ENCODE measurements at regions not wholly inside any gene's neighbourhood (a gene's known extent, or its start where the extent isn't known, plus 50 kb on each side); places are given as distances from the start of the nearest gene placed in this dataset.
A peak's percentile ranks its signal among the peaks of the same experiment; 100 is the strongest.
"Not testable (repeated sequence)": the region's sequence is repeated elsewhere in the genome, so short reads cannot be mapped to it uniquely, and the experiment has no call there.

DNA sequence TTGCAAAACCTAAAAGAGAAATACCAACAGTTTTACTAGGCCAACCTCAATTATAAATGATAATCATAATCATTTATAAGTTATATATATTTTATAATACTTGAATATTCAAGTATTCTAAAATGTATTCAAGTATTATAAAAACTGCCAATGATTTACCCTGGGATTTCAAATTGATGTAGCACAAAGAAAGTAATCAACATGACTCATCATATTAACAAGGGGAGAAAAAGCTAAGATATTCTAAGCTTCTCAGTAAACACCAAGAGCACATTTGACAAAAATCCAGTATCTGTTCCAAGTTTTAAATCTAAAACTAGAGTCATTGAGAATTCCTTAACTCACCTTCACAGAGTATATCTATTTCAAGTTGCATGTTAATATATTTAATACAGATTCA, 56.1 kb downstream of the CAPZA3 start:
- no peak for DNase-seq (ENCODE audit: low read depth)

DNA sequence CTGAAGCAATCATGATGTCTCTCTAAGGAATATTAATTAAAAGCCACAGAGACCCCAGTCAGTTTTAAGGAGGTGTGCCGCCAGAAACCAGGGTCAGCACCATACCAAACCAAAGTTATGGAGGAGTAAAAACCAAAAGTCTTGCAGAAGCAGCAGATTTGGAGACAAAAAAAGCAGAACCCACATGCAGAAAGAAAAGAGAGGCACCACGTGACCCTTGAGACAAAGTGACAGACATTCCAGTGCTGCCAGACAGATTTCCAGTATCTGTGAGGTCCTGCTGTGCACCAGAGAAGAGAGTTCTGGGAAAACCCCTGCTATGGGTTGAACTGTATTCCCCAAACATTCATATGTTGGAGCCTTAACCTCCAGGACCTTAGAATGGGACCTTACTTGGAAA, 59.7 kb downstream of the CAPZA3 start:
- DNase-seq (ENCODE audit: low read depth), result no peak

DNA sequence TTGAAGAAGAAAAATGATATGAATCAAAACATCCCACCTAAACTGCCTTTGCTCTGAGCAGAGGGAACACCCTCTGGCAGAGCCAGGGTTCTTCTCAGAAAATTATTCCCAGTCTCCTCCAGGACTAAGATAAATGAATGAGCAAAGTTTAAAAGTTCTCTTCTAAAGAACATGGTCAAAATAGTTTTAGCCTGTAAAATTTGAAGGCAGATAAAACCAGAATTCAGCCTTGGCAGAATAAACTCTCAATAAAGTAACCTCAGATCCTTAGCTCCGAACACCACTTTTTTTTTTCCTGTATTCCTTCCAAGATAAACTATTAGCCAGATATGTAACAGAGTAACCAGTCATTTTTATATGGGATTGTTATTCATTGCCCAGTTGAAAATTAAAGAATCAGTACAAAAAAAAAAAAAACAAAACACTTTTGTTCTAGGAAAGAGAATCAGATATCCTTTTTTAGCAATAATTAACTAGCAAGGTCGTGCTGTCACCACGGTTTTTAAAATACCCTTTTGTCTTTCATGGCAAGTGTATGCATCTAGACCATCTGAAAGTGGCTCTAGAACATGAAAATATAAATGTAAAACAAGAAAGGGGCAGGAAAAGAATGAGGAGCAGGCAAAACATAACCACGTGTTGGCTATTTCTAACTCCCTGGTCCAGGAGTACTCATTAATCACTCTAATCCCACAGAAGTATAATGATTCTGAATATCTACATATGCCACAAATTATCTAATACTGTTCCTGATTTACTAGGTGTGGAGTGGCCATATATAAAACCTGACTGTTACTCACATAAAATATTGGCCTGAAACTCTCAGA, 60.8 kb downstream of the CAPZA3 start:
- DNase-seq (ENCODE audit: low read depth), result peak; percentile 28

DNA sequence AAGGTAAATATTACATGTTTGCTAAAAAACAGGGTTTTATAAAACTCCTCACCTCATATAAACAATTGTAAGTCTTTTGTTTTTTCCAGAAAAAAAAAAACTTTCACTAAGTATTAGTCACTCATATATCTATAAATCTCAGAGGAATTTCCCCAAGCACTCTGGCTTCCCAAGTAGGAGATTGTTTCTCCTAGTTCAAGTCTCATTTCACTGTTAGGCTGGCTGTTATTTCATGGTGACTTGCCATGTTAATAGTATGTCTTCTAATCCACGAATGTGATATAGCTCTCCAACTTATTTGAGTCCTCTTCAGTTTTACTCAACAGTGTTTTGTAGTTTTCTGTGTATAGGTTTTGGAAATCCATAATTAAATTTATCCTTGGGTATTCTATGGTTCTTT, 61.6 kb downstream of the CAPZA3 start:
- no peak for DNase-seq (ENCODE audit: low read depth)

DNA sequence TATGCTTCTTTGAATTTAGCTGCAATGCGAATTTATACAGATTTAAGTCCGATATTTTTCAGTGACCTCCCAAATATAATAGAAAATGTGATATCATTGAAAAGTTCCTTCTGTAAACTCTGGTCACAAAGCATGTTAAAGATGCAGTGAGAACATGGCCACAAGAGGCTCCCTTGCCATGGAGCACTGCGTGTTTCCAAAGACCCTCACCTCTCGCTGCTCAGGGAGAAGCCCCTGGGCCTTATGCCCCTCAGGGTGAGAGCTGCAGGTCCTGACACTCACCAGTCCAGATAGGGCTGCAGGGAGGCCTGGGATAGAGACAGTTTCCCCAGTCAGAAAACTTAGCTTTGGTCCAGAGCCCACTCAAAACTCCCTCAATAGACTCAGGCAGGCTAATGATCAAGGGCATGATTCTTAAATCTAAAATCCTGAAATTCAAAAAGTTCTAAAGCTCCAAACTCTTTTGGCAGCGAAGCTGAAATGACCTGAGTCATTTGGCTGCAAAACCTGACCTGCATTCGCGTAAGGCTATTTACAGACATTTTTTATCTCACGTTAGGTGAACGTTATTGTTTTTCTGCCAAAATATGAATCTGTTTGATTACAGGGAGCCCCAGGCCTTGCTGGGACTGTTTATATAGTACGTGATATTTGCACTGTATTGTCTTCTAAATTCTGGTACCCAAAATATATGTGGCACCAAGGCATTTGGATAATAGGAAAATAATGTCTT, 67.8 kb downstream of the CAPZA3 start:
- DNase-seq (ENCODE audit: low read depth), result no peak

DNA sequence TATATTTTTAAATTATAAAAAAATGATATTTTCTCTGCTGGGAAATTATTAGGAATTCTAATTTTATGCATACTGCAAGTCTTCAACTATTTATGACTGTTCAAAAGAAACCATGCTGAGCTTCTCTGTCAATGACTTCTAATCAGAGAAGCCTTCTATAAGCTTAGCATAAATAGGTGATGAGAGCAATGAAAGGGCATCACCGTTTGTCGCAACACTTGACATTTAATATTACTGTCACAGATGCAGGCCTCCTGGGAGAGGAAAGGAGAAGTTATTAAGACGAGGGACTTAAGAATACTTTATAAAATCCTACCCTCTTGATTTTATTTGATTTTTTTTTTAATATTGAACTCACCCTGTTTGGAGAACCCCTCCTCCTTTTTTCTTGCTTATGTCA, 69.8 kb downstream of the CAPZA3 start:
- DNase-seq (ENCODE audit: low read depth), result no peak

DNA sequence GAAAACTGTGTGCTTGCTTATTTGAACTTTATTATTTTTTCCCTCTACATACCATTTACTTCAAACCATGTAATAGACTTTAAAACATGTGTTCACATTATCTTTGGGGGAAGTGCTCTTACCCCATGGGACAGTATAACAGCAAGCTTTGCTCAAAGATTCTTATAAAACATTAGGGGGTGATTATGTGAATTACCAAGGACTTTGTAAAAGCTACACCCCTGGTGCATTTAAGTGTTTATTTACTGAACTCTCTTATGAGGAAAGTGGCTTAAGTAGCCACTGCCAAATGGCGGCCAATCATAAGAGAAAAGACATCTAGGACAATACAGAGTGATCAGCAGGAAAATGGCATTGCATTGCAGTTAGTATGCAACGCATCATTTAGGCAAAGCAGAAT, 70.3 kb downstream of the CAPZA3 start:
- DNase-seq (ENCODE audit: low read depth), result no peak

DNA sequence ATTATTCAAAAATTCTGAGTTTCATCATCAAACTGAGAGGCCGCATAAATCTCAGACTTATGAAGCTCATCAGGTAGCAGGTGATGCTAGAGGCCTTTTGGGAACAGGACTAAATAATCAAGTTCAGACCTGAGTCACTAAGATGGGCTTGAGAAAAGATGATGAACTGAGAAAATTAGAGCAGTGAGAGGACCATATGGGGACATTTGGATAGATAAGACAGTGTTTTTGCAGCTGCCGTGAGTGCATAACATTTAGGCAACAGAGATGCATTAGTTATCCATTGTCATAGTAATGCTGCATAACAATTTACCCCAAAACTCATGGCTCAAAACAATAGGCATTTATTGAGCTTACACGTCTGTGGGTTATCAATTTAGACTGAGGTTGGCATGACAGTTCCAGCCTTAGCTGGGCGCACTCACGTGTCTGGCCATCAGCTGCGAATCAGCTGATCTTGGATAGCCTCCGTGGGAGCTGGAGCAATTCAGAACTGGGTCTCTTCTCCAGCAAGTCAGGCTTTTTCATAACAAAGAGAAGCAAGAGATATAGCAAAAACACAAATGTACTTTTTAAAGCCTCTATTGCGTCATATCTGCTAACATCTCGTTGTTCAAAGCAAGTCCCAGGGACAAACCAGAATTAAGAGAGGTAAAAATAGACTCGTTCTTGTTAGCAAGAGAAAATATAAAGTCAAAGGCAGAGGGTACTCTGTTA, 72.8 kb downstream of the CAPZA3 start:
- DNase-seq (ENCODE audit: low read depth), result no peak

DNA sequence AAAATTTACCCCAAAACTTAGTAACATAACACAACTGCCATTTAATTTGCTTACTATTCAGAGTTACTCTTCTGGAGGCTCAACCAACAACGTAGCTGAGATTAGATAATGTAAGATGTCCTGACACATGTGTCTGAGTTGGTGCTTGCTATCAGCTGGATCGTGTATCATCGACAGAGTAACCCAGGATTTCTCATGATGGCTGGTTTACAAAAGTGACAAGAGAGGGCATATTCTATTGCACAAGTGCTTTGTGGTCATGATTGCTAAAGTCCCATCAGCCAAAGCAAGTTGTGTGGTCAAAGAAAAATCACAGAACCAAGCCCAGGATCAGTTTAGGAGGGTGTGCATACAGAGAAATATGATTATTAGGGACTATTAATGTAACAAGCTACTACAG, 73.4 kb downstream of the CAPZA3 start:
- no peak for DNase-seq (ENCODE audit: low read depth)

DNA sequence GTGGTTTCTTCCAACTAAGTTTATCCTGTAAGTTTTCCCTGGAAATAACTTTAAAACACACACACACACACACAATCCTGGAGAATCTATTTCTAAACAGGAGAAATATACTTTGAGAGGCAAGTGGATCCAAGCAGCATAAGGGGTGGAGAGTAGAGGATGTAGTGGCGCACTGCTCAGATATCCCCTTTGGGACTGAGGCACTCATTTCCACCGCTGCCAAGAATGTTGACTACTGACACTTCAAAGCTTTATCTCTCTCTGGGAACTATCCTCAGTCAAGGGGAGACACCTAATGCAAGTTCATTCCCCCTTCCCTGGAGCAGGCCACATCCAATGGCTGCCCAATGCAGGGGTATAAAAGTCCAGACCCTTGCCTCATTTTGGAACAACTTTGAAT, 75.8 kb downstream of the CAPZA3 start:
- no peak for DNase-seq (ENCODE audit: low read depth)

DNA sequence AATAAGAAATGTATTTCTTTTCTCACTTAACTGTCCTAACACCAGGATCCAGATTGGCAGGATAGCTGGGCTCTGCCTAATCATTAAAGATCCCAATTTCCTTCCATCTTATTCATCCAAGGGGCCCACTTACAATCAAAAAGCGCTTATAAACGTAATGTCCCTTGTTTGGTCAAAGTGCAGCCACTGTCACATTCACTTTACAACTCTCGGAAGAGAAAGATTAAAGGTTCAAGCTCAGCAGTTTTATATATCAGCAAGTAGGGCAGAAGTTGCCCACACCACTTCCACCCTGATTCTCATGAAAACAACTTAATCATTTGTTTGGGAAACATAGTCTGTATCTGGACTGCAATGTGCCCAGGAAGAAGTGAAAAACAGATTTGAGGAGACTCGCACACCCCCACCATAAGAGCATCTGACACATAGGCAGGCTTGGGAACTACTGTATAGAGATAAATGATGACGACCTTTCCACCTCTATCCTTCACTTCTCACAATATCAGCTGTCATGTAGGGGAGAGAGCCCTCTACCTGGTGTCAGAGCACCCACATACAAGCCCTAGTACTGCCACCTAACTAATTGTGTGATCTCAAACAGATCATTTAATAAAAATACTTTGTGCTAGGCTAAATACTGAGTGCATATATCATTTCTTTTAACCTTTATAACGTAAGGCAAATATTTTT, 80.8 kb downstream of the CAPZA3 start:
- DNase-seq (ENCODE audit: low read depth), result no peak

DNA sequence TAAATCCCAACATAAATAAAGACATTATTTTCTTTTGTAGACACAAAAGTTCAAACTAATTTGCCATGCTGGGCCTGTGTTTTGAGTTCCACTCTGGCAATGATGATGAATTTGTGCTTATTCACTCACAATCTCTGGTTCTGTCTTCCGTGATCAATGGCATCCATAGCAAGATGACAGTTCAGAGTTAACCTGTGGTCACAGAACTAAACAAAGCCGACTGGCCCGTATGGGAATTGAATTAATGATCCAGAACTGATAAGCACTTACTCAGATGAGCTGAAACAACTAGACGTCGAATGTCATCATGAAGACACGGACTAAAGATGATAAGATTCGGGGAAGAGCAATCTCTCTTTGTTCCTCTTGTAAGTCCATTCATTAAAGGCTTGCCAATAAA, 81.6 kb downstream of the CAPZA3 start:
- DNase-seq (ENCODE audit: low read depth), result no peak

DNA sequence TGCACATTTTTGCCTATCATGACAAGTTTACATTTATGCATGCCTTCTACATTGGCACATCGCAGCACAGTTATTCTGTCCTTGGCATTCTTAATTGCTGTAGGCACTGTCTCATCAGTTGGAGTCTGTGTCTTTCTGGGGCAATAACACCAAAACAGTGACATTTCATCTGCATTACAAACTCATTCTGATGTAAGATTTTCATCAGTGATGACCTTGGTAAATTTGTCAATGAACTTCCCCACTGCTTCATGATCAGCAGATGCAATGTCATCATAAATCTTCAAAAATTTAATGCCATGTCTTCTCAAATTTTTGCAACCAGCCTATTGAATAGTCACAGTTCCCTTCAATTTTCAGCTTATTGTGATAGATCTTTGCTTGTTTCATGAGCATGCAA, 85.5 kb downstream of the CAPZA3 start:
- DNase-seq (ENCODE audit: low read depth), result no peak

DNA sequence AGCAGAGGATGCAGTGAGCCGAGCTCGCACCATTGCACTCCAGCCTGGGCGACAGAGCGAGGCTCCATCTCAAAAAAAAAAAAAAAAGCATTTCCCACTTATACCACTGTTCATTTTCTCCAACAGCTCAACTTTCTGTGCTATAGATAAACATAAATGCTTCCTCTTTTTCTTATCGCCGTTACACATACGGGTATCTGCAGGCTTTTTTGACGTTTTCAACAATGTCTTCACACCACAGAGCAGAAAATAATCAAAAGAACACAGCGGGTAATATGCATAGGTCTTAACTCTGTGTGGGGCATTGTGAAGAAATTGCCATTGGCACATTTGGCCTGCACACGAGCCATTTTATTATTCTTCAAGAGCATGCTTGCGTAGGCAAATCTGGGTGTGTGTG, 86.4 kb downstream of the CAPZA3 start:
- DNase-seq (ENCODE audit: low read depth), result no peak

DNA sequence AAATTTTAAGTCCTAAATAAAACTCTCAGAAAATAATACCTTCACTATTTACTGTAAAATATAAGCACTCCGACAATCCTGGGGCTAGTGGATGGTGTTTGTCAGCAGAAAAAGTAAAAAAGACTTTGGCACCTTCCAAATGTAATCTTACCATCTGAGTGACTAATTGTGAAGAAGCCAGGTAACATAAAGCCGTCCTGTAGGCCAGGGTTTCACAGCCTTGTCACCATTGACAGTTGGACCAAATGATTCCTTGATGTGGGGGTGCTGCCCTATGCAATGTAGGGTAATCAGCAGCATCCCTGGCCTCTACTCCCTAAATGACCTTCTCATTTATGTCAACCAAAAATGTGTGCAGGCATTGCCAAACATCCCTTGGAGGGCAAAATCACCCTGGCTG, 87.2 kb downstream of the CAPZA3 start:
- DNase-seq (ENCODE audit: low read depth), result no peak

DNA sequence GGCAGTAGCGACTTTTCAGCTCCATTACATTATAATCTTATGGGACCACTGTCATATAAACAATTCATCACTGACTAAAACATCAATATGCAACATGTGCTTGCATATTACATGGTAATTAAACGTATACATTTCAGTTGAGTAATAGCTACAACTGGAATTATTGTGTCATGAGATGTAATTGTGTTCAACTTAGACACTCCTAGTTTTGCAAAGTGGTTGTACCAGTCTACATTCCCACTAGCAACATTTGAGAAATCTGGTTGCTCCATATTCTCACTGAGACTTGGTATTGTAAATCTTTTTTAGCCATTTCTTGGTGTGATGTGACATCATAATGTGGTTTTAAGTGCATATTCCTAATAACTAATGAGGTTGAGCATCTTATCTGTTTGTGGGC, 90.0 kb downstream of the CAPZA3 start:
- no peak for DNase-seq (ENCODE audit: low read depth)

DNA sequence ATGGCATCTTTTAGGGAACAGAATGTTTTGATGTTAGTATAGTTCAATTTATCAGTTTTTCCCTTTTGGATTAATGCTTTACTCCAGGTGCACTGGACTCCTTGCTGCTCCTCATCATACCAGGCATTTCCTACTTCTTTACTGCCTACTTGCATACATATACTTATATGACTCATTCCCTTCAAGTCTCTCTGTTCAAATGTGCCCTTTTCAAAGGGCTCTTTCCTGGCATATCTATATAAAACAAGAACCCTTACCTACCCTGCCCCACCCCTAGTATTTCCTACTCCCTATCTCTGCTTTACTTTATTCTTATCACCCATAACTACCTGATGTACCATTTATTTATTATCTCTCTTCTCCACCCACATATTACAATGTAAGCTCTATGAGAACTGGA, 90.6 kb downstream of the CAPZA3 start:
- DNase-seq (ENCODE audit: low read depth), result no peak

DNA sequence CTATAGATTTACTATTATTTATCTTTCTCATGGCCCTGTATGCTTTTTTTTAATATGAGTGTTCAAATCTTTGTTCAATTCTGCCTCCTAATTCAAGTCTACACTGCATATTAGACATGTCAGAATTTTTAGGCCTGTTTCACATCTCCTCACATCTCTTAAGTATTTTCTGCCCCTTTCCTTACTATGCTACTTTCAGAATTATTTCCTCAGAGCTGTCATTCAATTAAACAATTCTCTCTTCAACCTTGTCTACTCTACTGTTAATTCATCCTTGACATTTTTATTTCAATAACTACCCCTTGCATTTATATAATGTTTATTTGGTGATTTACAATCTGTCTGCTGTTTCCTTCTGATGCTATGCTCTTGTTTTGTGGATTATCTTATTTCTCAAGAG, 91.1 kb downstream of the CAPZA3 start:
- no peak for DNase-seq (ENCODE audit: low read depth)

DNA sequence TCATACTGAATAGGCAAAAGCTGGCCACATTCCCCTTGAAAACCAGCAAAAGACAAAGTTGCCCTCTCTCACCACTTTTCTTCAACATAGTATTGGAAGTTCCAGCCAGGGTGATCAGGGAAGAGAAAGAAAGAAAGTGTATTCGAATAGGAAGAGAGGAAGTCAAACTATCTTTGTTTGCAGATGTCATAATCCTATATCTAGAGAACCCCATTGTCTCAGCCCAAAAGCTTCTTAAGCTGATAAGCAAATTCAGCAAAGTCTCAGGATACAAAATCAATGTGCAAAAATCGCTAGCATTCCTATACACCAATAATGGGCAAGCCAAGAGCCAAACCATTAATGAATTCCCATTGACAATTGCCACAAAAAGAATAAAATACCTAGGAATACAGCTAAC, 95.0 kb downstream of the CAPZA3 start:
- DNase-seq (ENCODE audit: low read depth), result not testable (repeated sequence)

DNA sequence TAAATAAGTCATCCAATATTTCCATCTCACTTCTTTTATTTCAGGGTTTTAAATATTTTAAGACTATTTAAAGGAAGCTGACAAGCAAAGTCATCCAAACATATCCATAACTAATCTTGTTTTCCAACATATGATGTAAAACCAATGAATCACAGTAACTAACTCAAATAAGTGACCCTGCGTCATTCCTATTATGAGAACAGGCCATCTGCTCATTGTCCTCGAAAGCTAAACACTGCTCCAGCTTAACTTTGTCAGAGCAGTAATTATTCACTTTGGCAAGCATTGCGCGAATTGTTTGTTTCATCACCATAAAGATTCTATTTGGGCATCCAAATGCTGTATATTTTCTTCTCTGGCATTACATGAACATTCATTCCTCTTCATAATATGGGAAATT, 99.1 kb downstream of the CAPZA3 start:
- DNase-seq (ENCODE audit: low read depth), result no peak

DNA sequence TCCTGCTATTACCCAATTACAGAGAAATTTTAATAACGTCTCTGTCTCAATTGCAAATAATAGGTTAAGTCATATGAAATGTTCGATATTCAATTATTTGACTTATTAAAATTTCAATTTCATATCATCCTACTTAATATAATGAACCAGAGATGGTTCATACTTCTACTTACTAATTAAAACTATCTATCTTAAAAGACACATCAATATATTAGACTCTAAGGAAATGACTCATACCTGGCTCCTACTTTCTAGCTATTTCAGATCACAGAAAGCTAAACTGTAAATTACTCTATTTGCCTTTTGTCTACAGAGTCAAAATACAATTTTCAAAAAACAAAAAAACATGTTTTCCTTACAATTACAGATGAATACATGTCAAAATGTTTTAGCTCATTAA, 99.6 kb downstream of the CAPZA3 start:
- DNase-seq (ENCODE audit: low read depth), result no peak

DNA sequence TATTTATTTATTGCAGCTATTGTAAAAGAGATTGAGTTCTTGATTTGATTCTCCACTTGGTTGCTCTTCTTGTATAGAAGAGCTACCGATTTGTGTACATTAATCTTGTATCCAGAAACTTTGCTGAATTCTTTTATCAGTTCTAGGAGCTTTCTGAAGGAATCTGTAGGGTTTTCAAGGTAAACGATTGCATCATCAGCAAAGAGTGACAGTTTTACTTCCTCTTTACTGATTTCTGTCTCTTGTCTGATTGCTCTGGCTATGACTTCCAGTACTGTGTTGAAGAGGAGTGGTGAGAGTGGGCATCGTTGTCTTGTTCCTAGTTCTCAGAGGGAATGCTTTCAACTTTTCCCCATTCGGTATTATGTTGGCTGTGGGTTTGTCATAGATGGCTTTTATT, 103.1 kb downstream of the CAPZA3 start:
- DNase-seq (ENCODE audit: low read depth), result not testable (repeated sequence)

DNA sequence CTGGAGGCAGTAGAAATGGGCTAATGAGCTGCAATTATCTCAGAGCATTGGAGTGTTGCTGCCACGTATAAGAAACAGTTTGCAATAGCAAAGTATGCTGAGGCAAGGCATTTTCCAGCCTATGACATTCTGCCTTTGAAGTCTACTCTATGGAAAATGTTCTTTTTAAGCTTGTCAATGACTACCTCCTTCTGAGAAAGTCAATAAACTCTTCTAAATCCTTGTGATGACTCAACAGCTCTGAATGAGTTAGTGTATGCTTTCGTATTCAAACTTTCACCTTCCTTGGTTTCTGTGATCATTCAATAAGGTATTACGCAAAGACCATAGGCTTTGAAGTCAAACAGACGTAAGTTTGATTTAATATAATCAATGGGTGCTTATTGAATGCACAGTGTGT, 111.2 kb downstream of the CAPZA3 start:
- no peak for DNase-seq (ENCODE audit: low read depth)

Data from stromal cell of bone marrow (primary cell).